ENCODE measurements at regions not wholly inside any gene's neighbourhood (a gene's known extent, or its start where the extent isn't known, plus 50 kb on each side); places are given as distances from the start of the nearest gene placed in this dataset.

- Histone ChIP-seq H3K79me2 (ENCODE audit: control insufficient read depth, insufficient read depth, low read length) (no peaks in the 10 kb centered on the region), H4K20me1 (ENCODE audit: control insufficient read depth, insufficient read depth, low read length, poor library complexity, severe bottlenecking) (no peaks in the 10 kb centered on the region), H3K27ac (ENCODE audit: low read length in 2 of 2) (no peak overlapping the region), H3K27me3 (replicated peaks in 1 of 4; ENCODE audit: control extremely low read depth in 1 of 4, control insufficient read depth in 3 of 4, insufficient read depth in 4 of 4, low read length in 3 of 4) (peaks cover 0 to 4% (median 2%) of the 10 kb centered on the region in 4 experiments), H3K9ac (ENCODE audit: low read length) (no peak overlapping the region), H3K9me3 (ENCODE audit: control extremely low read depth in 1 of 3, control insufficient read depth in 2 of 3, insufficient read depth in 1 of 3, low read length in 2 of 3) (no peaks in the 10 kb centered on the region), H2AFZ (ENCODE audit: insufficient read depth, low read depth, low read length, poor library complexity, severe bottlenecking) (no peak overlapping the region), H3K4me2 (replicated peaks; ENCODE audit: low read depth, low read length, poor library complexity, severe bottlenecking) (no peak overlapping the region), H3K4me3 (ENCODE audit: control extremely low read depth in 1 of 5, extremely low read depth in 1 of 5, insufficient read depth in 1 of 5, low read depth in 2 of 5, low read length in 4 of 5) (no peak overlapping the region), H3K36me3 (replicated peaks in 1 of 2; ENCODE audit: control extremely low read depth in 1 of 2, control insufficient read depth in 1 of 2, extremely low read depth in 1 of 2, insufficient read depth in 2 of 2, low read length in 1 of 2) (no peaks in the 10 kb centered on the region), H3K4me1 (ENCODE audit: control insufficient read depth in 2 of 2, insufficient read depth in 2 of 2, low read length in 2 of 2) (no peaks in the 10 kb centered on the region)
- CTCF ChIA-PET: no interaction called here
- Mint-ChIP-seq H3K27me3 (peaks cover 54% of the 10 kb centered on the region), H3K27ac (no peak overlapping the region), H3K4me3 (no peak overlapping the region), H3K9me3 (ENCODE audit: insufficient read depth) (no peaks in the 10 kb centered on the region), H3K4me1 (no peaks in the 10 kb centered on the region)
- POLR2A ChIA-PET: no interaction called here
- TF ChIP-seq, protein P1, sequence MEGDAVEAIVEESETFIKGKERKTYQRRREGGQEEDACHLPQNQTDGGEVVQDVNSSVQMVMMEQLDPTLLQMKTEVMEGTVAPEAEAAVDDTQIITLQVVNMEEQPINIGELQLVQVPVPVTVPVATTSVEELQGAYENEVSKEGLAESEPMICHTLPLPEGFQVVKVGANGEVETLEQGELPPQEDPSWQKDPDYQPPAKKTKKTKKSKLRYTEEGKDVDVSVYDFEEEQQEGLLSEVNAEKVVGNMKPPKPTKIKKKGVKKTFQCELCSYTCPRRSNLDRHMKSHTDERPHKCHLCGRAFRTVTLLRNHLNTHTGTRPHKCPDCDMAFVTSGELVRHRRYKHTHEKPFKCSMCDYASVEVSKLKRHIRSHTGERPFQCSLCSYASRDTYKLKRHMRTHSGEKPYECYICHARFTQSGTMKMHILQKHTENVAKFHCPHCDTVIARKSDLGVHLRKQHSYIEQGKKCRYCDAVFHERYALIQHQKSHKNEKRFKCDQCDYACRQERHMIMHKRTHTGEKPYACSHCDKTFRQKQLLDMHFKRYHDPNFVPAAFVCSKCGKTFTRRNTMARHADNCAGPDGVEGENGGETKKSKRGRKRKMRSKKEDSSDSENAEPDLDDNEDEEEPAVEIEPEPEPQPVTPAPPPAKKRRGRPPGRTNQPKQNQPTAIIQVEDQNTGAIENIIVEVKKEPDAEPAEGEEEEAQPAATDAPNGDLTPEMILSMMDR (IDR thresholded peaks at IDR 0.05): no peak
- no peak for ATAC-seq (ENCODE audit: low read depth)
- intact Hi-C loops (cut with micrococcal nuclease): no loop called here
- 100% methylated on average over 1 of the region's 2 CpGs for WGBS (ENCODE audit: insufficient coverage)
- no peak for DNase-seq
Measured at GRCh38 chr15:72982714-72983113, 69.5 kb upstream of the NEO1 start.

- no peak overlapping the region for H3K4me3 Mint-ChIP-seq
- no peaks in the 10 kb centered on the region for H3K4me1 ChIP-seq (ENCODE audit: control insufficient read depth in 2 of 2, insufficient read depth in 2 of 2, low read length in 2 of 2)
- H3K27me3 ChIP-seq (replicated peaks in 1 of 4; ENCODE audit: control extremely low read depth in 1 of 4, control insufficient read depth in 3 of 4, insufficient read depth in 4 of 4, low read length in 3 of 4): peaks cover 0 to 12% (median 3%) of the 10 kb centered on the region in 4 experiments
- no peak for TF ChIP-seq EZH2 (IDR thresholded peaks at IDR 0.05; ENCODE audit: borderline replicate concordance, insufficient read depth, low read depth, low read length, poor library complexity, severe bottlenecking)
- TF ChIP-seq, protein P1 (IDR thresholded peaks at IDR 0.05): no peak
- CTCF ChIA-PET: interaction anchor here (0.7 kb wide), 1 partner anchor 13 kb away, joined by 3 read pairs; no protein-coding TSS in a partner anchor
- peaks cover 54% of the 10 kb centered on the region for H3K27me3 Mint-ChIP-seq
- H3K27ac Mint-ChIP-seq: no peak overlapping the region
- no CpG with 5 or more reads among the region's 1 CpG for WGBS (ENCODE audit: insufficient coverage)
- H3K4me3 ChIP-seq (ENCODE audit: control extremely low read depth in 1 of 5, extremely low read depth in 1 of 5, insufficient read depth in 1 of 5, low read depth in 2 of 5, low read length in 4 of 5): no peak overlapping the region
- no peak overlapping the region for H2AFZ ChIP-seq (ENCODE audit: insufficient read depth, low read depth, low read length, poor library complexity, severe bottlenecking)
- POLR2A ChIA-PET: no interaction called here
- DNase-seq (no peak), ATAC-seq (ENCODE audit: low read depth) (no peak)
- H3K36me3 ChIP-seq (replicated peaks in 1 of 2; ENCODE audit: control extremely low read depth in 1 of 2, control insufficient read depth in 1 of 2, extremely low read depth in 1 of 2, insufficient read depth in 2 of 2, low read length in 1 of 2): no peaks in the 10 kb centered on the region
- no peaks in the 10 kb centered on the region for H3K79me2 ChIP-seq (ENCODE audit: control insufficient read depth, insufficient read depth, low read length)
- H4K20me1 ChIP-seq (ENCODE audit: control insufficient read depth, insufficient read depth, low read length, poor library complexity, severe bottlenecking): no peaks in the 10 kb centered on the region
- H3K27ac ChIP-seq (ENCODE audit: low read length in 2 of 2): no peak overlapping the region
- intact Hi-C loops (cut with micrococcal nuclease): no loop called here
- H3K9ac ChIP-seq (ENCODE audit: low read length): no peak overlapping the region
- H3K9me3 ChIP-seq (ENCODE audit: control extremely low read depth in 1 of 3, control insufficient read depth in 2 of 3, insufficient read depth in 1 of 3, low read length in 2 of 3): no peaks in the 10 kb centered on the region
- H3K4me2 ChIP-seq (replicated peaks; ENCODE audit: low read depth, low read length, poor library complexity, severe bottlenecking): no peak overlapping the region
- no peaks in the 10 kb centered on the region for H3K9me3 Mint-ChIP-seq (ENCODE audit: insufficient read depth)
- no peaks in the 10 kb centered on the region for H3K4me1 Mint-ChIP-seq
Measured at GRCh38 chr15:72980661-72981060, 71.6 kb upstream of the NEO1 start.

Measured in B cell (primary cell).